ACHN (cell line): ENCODE measurements at regions not wholly inside any gene's neighbourhood (a gene's known extent, or its start where the extent isn't known, plus 50 kb on each side); places are given as distances from the start of the nearest gene placed in this dataset.
"Not testable (repeated sequence)": the region's sequence is repeated elsewhere in the genome, so short reads cannot be mapped to it uniquely, and the experiment has no call there.

ENCODE experiments used
- DNase-seq: peaks from one replicate; pipeline ENCODE4 v3.0.0-alpha.2; 2015
- in situ Hi-C: cut with HindIII; loops from 2 replicates; pipeline ENCODE4 v1.10.0; 2017; ENCODE audit warnings: low sequenced_read_pairs, low pct_ligation_motif_present, low pct_unique_long_range_greater_than_20kb

DNA sequence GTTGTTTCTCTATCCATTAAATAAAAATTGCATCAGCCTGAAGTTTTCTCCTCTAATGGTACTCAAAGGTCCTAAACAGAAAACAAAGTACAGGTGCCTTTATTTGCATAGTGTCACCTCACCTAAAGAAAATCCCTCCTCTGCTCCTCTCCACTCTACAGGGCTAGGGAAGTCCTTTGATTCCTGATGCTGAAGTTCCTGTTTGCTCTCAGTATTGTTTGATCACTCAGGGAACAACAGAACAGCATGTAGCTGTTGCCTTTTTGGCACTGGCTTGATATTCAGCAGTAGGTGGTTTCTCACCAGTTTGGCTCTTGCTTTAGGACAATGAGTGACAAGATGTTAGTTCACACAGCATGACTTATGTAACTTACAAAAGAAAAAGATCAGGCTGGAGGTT is 156.2 kb upstream of the SLC7A11 start:
- in situ Hi-C loops, result no loop called here

DNA sequence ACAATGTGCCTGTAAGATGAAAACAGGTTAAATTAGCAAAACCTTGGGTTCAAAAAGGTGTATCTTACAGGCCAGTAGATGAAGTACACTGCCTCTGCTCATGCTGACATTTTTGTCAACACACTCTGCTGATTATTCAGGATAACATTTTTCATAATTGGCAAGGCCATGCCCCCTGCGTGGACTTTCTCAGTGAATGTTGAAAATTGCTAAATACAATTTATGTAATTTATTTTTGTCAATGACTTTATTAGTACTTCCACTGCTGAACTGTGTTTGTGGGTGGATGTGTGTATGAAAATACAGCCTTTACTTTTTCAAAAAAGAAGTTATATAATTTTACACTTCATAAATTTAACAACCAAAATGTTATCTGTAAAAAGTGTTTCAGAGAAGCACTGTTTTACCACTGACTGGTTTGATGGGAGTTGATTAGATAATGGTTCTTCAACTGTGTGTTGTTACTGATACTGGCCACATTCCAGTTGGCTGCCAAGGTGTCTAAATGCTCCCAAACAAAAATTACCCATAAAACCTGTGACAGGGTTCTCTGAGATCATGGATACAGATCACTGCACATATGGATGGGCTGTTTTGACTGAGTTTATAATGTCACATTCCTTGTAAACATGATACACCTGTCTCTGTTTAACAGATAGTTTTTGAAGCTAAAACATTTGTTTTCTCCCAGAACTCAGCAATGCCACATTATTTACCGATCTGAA is 151.9 kb upstream of the SLC7A11 start:
- no peak for DNase-seq
- in situ Hi-C loops, result no loop called here

More for the DNA sequence above, 156.2 kb upstream of the SLC7A11 start:
- no peak for DNase-seq

DNA sequence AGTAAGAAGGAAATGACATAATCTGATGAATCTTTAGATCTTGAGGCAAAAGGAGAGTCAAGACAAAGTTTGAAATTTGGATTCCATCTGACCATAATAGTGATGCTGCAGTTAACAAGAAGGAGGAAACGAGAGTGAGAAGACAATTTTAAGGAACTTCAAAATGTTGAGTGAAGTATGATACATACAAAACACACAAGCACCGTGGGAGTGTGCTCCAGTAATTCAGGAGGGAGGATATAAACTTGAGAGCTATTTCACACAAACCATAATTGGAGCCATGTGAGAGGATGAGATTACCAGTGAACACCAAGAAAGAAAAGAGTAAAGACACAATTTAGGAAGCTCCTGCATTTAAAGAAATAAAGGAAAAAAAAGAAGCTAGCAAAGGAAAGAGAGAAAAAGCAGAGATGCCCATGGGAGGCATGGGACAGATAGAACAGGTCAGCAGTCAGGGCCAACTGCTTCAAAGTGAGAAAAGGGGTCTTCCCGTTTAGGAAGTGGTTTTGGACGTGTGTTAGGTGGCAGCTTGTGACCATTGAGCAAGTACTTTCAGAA is 150.7 kb upstream of the SLC7A11 start:
- DNase-seq, result no peak
- in situ Hi-C loops, result no loop called here

DNA sequence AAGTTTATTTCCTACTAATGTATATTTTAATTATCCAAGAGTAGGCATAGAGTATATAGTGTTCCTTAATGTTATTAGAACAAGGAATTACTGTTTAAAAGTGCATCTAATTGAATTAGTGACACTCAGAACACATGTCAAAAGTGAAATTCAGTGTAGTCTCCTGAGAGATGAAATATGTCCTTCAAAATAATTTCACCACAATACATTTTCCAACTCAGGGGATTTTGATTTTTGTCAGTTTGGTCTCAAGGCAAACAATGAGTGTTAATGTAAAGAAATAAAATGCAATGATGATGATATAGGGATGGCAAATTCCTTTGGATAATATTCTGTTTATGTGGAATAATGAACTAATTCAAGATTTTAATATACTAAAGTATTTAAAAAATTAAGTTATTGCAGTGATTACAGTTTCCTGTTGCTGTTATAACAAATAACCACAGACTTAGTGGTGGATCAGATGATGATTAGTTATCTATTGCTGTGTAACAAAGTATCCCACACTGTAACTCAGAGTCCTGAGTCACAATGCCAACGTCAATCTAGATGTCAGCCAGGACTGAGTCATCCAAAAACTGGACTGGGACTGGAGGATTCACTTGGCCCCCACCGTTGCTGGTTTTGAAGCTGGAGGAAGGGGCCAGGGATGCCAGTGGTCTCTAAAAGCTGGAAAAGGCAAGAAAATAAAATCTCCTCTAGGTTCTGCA is 148.0 kb upstream of the SLC7A11 start:
- in situ Hi-C loops, result no loop called here
- DNase-seq, result no peak

DNA sequence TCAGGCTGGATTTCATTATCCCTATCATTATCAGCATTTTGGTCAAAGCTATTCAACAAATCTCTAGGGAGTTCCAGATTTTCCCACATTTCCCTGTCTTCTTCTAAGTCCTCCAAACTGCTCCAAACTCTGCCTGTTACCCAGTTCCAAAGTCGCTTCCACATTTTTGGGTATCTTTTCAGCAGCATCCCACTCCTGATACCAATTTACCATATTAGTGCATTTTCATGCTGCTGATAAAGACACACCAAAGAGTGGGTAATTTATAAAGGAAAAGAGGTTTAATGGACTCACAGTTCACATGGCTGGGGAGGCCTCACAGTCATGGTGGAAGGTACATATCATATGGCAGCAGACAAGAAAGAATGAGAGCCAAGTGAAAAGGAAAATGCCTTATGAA is 132.8 kb upstream of the SLC7A11 start:
- in situ Hi-C loops, result no loop called here
- no peak for DNase-seq

DNA sequence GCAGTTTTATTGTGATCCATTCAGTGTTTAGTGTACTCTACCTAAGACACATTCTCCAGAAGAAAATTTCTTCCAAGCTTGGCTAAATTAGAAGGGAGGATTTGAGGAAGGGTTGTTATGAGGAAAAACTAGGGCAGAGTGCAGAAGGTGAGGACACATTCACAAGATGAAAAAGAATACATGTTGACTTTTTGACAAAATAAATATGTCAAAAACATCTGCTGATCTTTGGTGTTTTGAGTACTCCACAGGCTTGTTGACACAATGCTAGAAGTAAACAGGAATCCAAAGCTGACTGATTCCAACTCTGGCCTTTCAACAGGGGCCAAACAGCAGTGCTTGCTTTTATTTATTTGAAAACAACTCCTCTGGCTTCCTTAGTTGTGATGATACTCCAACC is 125.8 kb upstream of the SLC7A11 start:
- DNase-seq, result no peak
- in situ Hi-C loops, result no loop called here

DNA sequence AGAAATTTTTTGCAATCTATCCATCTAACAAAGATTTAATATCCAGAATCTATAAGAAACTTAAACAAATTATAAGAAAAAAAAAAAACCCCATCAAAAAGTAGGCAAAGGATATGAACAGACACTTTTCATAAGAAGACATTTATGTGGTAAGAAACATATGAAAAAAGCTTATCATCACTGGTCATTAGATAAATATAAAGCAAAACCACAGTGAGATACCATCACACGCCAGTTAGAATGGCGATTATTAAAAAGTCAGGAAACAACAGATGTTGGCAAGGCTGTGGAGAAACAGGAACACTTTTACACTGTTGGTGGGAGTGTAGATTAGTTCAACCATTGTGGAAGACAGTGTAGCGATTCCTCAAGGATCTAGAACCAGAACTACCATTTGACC is 110.3 kb upstream of the SLC7A11 start:
- in situ Hi-C loops, result not testable (repeated sequence)

DNA sequence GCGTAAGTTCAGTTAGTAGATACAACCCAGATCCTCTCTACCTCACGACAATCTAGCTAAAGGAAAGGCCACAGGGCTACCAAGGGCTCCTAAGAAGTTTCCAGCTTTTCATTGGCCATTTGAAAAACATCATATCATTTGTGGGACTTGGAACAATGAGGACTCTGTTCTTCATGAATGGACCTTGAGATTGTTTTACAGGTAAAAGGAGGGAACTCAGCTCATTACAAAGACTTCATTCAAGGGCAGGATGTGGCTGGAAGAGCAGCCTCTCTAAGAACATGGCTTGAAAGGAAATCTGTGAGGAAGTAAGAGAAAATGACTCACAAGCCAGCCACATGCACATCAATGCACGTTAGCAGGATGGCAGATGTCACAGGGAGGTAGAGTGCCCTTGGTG is 105.9 kb upstream of the SLC7A11 start:
- in situ Hi-C loops, result no loop called here
- no peak for DNase-seq

More for the DNA sequence above, 110.3 kb upstream of the SLC7A11 start:
- DNase-seq, result not testable (repeated sequence)

DNA sequence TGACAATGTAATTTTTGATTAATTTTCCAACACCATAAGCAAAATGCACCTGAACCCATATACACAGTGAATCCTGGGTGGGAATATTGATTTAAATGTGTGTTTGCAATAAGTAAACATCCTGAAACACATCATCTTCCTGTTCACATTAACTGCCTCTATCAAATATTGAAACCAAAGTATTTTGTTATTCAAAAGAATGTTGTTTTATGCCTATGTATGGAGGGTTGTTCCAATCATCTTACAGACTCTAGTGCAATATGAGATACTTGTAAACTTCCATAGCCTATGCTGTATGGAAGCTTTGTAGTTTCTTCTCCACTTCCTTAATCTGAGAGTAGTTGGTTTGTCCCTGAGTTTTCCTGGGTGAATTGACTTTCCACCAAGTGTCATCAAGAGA is 105.4 kb upstream of the SLC7A11 start:
- in situ Hi-C loops, result no loop called here
- DNase-seq, result no peak

DNA sequence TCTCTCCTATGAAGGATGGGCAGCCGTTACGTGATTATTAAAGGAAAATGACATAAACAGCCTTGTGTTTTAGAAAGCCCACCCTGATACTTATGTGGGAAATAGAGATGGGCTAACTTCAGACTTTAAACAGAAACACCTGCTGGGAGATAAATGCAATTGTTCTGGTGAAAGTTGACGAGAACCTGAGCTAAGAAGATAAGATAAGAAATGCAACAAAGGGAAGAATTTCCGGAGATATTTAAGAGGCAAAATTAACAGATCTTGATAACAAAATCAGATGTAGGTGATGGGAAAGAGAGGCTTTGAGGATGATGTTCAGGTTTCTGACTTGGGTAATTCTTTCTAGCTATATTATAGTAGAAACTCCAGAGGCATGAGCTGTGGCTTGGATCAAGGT is 102.7 kb upstream of the SLC7A11 start:
- DNase-seq, result no peak
- in situ Hi-C loops, result no loop called here

DNA sequence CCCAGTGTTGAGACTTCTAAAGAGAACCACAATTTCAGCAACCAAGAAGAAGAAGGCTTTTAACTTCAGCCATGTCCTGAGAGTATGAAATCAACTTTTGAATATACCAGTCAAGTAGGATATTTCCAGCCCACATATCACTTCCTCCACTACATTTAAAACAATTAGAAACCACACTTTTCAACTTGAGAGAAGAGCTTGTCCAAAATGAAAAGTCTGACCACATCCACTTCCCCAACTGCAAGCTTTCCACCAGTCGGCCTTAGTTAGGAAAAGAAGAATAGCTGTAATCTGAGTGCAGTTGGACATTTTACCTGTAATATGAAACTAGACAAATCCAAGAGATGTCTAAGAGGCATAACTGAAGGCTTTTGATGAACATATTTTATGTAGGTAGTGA is 101.9 kb upstream of the SLC7A11 start:
- in situ Hi-C loops, result no loop called here
- no peak for DNase-seq

DNA sequence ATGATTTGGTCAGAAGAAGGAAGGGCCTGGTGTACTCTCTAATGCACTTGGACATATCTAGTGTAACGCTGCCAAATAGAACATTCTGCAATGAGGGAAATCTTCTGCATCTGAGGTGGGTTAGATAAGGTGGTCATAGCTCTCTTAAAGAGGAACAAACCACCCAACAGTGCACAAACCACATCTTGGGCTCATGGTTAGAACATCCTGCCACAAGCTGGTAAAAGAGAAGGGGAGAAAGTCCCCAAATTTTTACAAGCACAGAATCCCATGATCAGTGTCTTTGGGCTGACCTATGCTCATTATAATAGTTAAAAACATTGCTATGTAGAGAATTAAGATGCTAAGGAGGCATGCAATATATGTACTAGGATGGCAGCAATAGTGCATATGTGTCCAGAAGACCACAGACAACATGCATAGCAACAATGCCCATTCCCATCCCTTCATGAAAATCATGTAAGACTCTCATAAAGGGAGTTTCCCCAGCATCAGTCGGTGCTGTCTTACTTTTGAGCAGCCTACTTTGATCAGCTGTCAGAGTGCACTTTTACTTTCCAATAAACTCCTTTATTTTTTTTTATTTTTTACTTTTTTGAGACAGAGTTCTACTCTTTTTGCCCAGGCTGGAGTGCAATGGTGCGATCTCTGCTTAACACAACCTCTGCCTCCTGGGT is 99.7 kb upstream of the SLC7A11 start:
- in situ Hi-C loops, result no loop called here
- no peak for DNase-seq

DNA sequence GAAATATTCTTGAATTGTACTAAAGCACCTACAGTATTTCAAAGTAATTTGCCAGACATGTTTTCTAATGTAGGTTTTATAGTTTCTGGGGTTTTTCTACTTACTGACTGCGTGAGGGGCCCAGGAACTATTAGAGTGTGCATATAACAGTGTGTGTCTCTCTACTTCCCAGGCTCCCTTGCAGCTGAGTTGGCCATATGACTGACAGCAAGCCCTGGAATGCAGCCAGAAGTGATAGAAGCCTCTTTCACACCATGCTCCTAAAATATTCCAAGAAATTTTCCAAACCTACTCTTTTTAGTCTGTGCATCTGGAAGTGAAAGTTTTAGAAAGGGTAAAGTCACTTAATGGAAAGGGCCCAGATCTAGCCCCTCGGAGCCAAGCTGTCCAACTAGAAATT is 96.7 kb upstream of the SLC7A11 start:
- DNase-seq, result no peak
- in situ Hi-C loops, result no loop called here

DNA sequence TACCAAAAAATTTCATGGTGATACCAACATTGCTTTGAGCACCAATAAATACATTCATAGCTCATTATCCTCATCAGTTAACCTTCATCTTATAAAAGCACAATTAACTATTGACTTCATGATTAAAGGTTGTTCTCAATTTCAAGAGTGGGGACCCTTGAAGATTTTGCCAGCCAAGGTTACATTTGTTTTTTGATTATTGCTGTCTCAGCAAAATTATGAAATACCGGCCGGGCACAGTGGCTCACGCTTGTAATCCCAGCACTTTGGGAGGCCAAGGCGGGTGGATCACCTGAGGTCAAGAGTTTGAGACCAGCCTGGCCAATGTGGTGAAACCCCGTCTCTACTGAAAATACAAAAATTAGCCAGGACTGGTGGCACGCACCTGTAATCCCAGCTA is 96.1 kb upstream of the SLC7A11 start:
- in situ Hi-C loops, result not testable (repeated sequence)

DNA sequence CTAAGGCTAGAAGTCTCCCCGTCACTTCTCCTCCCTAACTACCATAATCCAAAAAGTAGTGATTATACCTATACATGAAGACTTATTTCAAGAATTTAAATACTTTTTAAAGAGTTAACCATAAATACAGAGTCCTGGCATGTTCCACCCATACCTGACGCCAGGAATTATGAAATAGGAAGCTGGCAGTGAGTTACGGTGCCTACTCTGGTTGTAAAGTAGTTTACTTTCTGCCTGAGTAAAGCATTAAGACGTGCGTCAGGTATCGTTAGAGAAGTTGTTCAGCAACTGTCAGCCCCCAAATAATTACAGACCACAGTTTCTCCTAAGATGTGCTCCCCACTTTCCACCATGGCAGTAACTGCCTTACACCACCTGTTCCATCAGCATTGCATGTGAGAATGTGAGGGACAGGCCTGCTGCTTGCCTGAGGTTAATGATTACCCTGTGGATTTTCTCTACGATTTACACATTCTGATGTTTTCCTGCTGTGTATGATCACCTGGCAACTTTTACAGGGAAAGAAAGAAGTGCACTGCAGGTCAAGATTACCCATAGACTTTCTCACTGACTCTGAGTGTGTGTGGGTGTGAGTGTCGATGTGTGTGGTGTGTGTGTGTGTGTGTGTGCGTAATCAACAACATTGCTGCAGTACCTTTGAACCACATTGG is 92.3 kb upstream of the SLC7A11 start:
- DNase-seq, result no peak
- in situ Hi-C loops, result no loop called here

More for the DNA sequence above, 96.1 kb upstream of the SLC7A11 start:
- not testable (repeated sequence) for DNase-seq

DNA sequence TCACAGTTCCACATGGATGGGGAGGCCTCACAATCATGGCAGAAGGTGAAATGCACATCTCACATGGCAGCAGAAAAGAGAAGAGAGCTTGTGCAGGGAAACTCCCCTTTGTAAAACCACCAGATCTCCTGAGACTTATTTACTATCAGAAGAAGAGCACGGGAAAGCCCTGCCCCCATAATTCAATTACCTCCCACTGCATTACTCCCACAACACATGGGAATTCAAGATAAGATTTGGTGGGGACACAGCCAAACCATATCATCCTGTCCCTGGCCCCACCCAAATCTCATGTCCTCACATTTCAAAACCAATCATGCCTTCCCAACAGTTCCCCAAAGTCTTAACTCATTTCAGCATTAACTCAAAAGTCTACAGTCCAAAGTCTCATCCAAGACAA is 90.3 kb upstream of the SLC7A11 start:
- DNase-seq, in situ Hi-C loops: not testable (repeated sequence)

DNA sequence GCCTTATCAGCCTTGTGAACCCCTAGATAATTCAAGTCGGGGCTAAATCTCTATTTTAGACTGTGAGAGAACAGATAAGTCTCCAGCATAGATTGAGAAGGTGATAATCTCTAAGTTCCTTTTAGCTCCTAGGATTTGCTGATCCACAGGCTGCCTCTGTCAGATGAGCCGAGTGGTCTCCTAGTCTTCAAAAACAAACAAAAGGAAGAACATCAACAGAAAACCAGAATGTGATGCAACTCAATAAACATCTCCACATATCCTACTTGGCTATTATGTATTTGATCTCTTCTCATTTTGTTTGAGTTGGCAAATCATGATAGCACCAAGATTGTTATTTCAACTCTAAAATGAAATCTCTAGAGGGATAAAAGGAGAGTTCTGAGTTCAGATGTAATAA is 88.4 kb upstream of the SLC7A11 start:
- DNase-seq, result no peak
- in situ Hi-C loops, result no loop called here

DNA sequence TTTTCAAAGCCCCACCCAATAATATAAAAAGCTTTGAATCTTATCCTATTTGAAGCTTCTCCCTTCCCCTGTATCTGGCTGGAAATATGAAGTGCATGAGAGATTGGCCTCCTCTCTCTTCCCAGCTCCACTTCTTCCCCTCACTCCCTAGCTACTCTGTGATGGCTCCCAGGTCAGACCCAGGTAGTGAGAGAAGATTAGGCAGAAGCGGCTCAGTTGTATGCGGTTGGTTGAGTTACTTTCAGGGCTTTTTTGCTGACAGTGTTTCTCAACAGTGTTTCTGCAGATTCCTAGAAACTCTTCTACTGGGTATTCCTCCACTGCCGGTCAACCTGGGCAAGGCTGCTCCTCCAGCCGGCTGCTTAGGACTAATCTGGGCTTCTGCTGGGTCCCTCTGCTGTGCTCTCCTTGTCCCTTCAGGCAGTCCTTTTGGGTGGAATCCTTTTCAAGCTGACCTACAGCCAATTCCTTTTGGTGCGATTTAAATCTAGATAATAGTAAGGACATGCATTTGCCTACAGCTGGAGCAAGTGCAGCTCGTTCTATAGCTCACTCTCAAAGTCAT is 87.4 kb upstream of the SLC7A11 start:
- in situ Hi-C loops, result no loop called here
- no peak for DNase-seq

DNA sequence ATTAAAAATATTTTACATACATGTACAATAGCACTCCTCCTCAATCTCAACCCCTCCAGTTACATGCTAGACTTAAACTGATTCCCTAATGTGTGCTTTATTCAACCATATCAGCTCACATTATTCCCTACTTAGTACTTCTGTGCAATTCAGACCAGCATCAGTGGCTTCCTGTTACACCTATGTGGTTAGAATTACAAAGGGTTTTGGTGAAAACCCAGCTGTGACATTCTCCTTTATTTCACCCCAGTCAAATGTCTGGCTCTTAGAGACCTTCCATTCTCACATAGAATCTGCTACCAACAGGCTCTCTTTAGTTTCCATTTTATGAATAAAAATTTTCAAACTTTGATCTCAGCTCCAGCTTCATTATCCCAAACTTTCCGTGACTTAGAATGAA is 85.2 kb upstream of the SLC7A11 start:
- in situ Hi-C loops, result no loop called here

More for the DNA sequence above, 85.2 kb upstream of the SLC7A11 start:
- no peak for DNase-seq
